Heart right ventricle (tissue), 16 donors: ENCODE measurements at regions not wholly inside any gene's neighbourhood (a gene's known extent, or its start where the extent isn't known, plus 50 kb on each side); places are given as distances from the start of the nearest gene placed in this dataset.

Source experiments
- ATAC-seq, 8 donors: fragments of 200-7000 bp; cut with Tn5 transposase; one replicate each; pipeline ENCODE4 v1.9.1; 2020; ENCODE audit warnings: mild to moderate bottlenecking in 8 of 8, moderate library complexity in 8 of 8, moderate number of reproducible peaks in 1 of 8
- DNase-seq, 2 donors: peaks; one replicate each; pipeline ENCODE4 v3.0.0-alpha.2; 2020
- H3K27ac ChIP-seq, 10 donors: fragments of 200-600 bp; sonication (generic) in 2 of 10; one replicate each; pipeline versions ENCODE4 v1.5.0 to v1.8.0; 2020 to 2022; ENCODE audit warnings: mild to moderate bottlenecking in 3 of 10
- H3K27me3 ChIP-seq, 7 donors: fragments of 200-600 bp; one replicate each; pipeline ENCODE4 v1.8.0; 2021 to 2022; ENCODE audit warnings: mild to moderate bottlenecking in 2 of 7
- H3K36me3 ChIP-seq, 9 donors: fragments of 200-600 bp; sonication (generic) in 1 of 9; one replicate each; pipeline versions ENCODE4 v1.5.0 to v1.8.0; 2020 to 2022; ENCODE audit warnings: mild to moderate bottlenecking in 2 of 9
- H3K4me1 ChIP-seq, 9 donors: fragments of 200-600 bp; sonication (generic) in 1 of 9; one replicate each; pipeline versions ENCODE4 v1.5.0 to v1.8.0; 2020 to 2022; ENCODE audit warnings: mild to moderate bottlenecking in 4 of 9
- H3K4me3 ChIP-seq, 10 donors: fragments of 200-600 bp; sonication (generic) in 2 of 10; one replicate each; pipeline versions ENCODE4 v1.5.0 to v1.8.0; 2020 to 2022; ENCODE audit warnings: mild to moderate bottlenecking in 7 of 10, moderate library complexity in 2 of 10
- H3K9me3 ChIP-seq, 11 donors: fragments of 200-600 bp in 10 of 11; sonication (generic) in 2 of 11; one replicate each; pipeline versions ENCODE4 v1.5.0 to v1.8.0; 2013 to 2022; ENCODE audit warnings: mild to moderate bottlenecking in 2 of 11, control low read depth in 1 of 11, moderate library complexity in 1 of 11
- CTCF ChIP-seq, 9 donors: fragments of 200-600 bp; sonication (generic) in 2 of 9; IDR thresholded peaks; one replicate each; pipeline versions ENCODE4 v1.5.0 to v1.8.0; 2021 to 2022; ENCODE audit warnings: antibody characterized with exemption in 9 of 9, mild to moderate bottlenecking in 5 of 9, moderate library complexity in 1 of 9
- WGBS, 2 donors: extraction: QIAGEN DNeasy Blood & Tissue Kit; methylation state at CpG; one replicate each; pipeline ENCODE4 v1.1.7; 2013; ENCODE audit warnings: inconsistent platforms in 1 of 2; 5-methylcytosine and 5-hydroxymethylcytosine counted together
- intact Hi-C, 10 donors: fragments of 100-400 bp; cut with DNase I; formaldehyde crosslinking; loops; one replicate each; pipeline versions ENCODE4 v1.11.1 to v1.14.2; 2022
- donor health status: Arrhythmogenic right ventricular cardiomyopathy.
- donor health status: ischemic (EF 13 %, LVEDD 7.1; RV severe dilation, severe dysfunction).
- donor health status: healthy with polysubstance abuse.
- donor health status: DM: no; HTN: yes; CAD: no.
- donor health status: DM: no; HTN: no; CAD: no.
- donor health status: ischemic (EF 25% LVEDD 6.9; RV normal size, moderate dysfunction).
- donor health status: ischemic (EF 25% LVEDD 5.7; RV mildly dilated, moderate dysfunction).
- donor health status: healthy.
- donor health status: DM: yes; HTN: yes; CAD: no.
- donor health status: Ischemic cardiomyopathy.
- donor health status: ischemic (EF 35%, LVEDD 5.7; RV mildly dilated, moderate dysfunction).
- donor health status: nonischemic (EF 11% LVEDD 7.7; RV severe dilation, severe dysfunction).
- donor health status: DM: yes; HTN: yes; CAD: no.
- donor health status: PGD.
- donor health status: ischemic (EF 29% LVEDD 5.4; RV normal size, mild dysfunction).
- donor health status: nonischemic (EF 23%, LVEDD 6.1; RV moderate dilation, normal function).

- H3K4me1 ChIP-seq: peaks cover 0 to 9% (median 0%) of the 10 kb centered on the region in 9 donors
- intact Hi-C loops: no loop called here
- no peak overlapping the region for H3K4me3 ChIP-seq
- no peaks in the 10 kb centered on the region for H3K9me3 ChIP-seq
- DNase-seq: no peak
- no peak for ATAC-seq
- no peak overlapping the region for H3K27ac ChIP-seq
- TF ChIP-seq CTCF (IDR thresholded peaks at IDR 0.05): no peak
- H3K36me3 ChIP-seq: no peaks in the 10 kb centered on the region
- no peaks in the 10 kb centered on the region for H3K27me3 ChIP-seq
- WGBS, 2 donors: 93 to 96% methylated on average over 7 of the region's 7 CpGs
Measured at GRCh38 chr10:20993830-20994527, 96.9 kb upstream of the NEBL start.

DNA sequence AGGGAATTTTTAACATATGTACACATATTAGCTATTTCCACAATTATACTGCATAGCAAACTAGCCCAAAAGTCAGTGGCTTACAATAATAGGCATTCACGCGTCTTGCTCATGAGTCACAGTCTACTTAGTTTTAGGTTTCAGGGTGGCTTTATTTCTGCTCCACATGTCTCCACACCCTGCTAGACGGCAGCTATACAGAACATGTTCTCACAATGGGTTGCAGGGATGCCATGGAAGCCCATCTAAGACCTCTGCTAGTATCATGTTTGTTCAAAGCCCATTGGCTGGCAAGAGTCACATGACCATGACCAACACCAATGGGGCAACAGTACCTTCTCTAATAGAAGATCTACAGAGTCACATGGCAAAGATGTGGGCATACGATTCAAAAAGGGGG is 96.3 kb upstream of the NEBL start:
- Histone ChIP-seq H3K27me3 (no peaks in the 10 kb centered on the region), H3K27ac (no peak overlapping the region), H3K9me3 (no peaks in the 10 kb centered on the region), H3K4me3 (no peak overlapping the region), H3K36me3 (no peaks in the 10 kb centered on the region), H3K4me1 (peaks cover 0 to 9% (median 0%) of the 10 kb centered on the region in 9 donors)
- WGBS, 2 donors: 94 to 95% methylated on average over 4 of the region's 4 CpGs
- ATAC-seq (no peak), DNase-seq (no peak)
- intact Hi-C loops: no loop called here
- TF ChIP-seq CTCF (IDR thresholded peaks at IDR 0.05): no peak

- intact Hi-C loops: no loop called here
- TF ChIP-seq CTCF (IDR thresholded peaks at IDR 0.05): no peak
- Histone ChIP-seq H3K36me3 (no peaks in the 10 kb centered on the region), H3K9me3 (peaks cover 0 to 4% (median 0%) of the 10 kb centered on the region in 11 donors), H3K27me3 (no peaks in the 10 kb centered on the region), H3K4me3 (no peak overlapping the region), H3K4me1 (peaks cover 0 to 9% (median 0%) of the 10 kb centered on the region in 9 donors), H3K27ac (no peak overlapping the region)
- WGBS, 2 donors: 95 to 96% methylated on average over 1 of the region's 1 CpG
- DNase-seq: no peak
- ATAC-seq: no peak
Measured at GRCh38 chr10:20991526-20991925, 94.4 kb upstream of the NEBL start.

GRCh38 chr10:20990604-20991003 is 93.5 kb upstream of the NEBL start:
- H3K36me3 ChIP-seq: no peaks in the 10 kb centered on the region
- H3K27ac ChIP-seq: no peak overlapping the region
- WGBS, 2 donors: 88 to 92% methylated on average over 1 of the region's 1 CpG
- TF ChIP-seq CTCF (IDR thresholded peaks at IDR 0.05): no peak
- peaks cover 0 to 12% (median 0%) of the 10 kb centered on the region in 9 donors for H3K4me1 ChIP-seq
- ATAC-seq (peak in 1 of 8 donors; percentile 13), DNase-seq (no peak)
- no peaks in the 10 kb centered on the region for H3K27me3 ChIP-seq
- intact Hi-C loops: no loop called here
- peaks cover 0 to 4% (median 0%) of the 10 kb centered on the region in 11 donors for H3K9me3 ChIP-seq
- no peak overlapping the region for H3K4me3 ChIP-seq
